Transverse colon (tissue), 4 donors: ENCODE measurements at regions not wholly inside any gene's neighbourhood (a gene's known extent, or its start where the extent isn't known, plus 50 kb on each side); places are given as distances from the start of the nearest gene placed in this dataset.

ENCODE experiments used
- EP300 ChIP-seq: sonication (generic); formaldehyde crosslinking; IDR thresholded peaks from one replicate; pipeline ENCODE4 v1.6.1; 2017; ENCODE audit warnings: antibody characterized with exemption, low read depth
- POLR2A ChIP-seq: fragments of 450-650 bp; IDR thresholded peaks from one replicate; pipeline ENCODE4 v1.6.1; 2016; ENCODE audit warnings: antibody characterized with exemption, mild to moderate bottlenecking, moderate library complexity
- POLR2AphosphoS5 ChIP-seq, 3 donors: sonication (generic); formaldehyde crosslinking; IDR thresholded peaks; one replicate each; pipeline ENCODE4 v1.6.1; 2016; ENCODE audit warnings: antibody characterized with exemption in 3 of 3
- TF ChIP-seq, protein P1 (sequence below), 5 experiments: fragments of 200-600 bp in 3 of 5; fragments of 450-650 bp in 2 of 5; sonication (generic) in 3 of 5; IDR thresholded peaks; 1 replicate in 2 of 5; 2 replicates in 3 of 5; pipeline ENCODE4 v1.5.1; 2016 to 2017; ENCODE audit warnings: antibody characterized with exemption in 5 of 5, inconsistent platforms in 3 of 5, mild to moderate bottlenecking in 2 of 5, moderate library complexity in 1 of 5

DNA sequence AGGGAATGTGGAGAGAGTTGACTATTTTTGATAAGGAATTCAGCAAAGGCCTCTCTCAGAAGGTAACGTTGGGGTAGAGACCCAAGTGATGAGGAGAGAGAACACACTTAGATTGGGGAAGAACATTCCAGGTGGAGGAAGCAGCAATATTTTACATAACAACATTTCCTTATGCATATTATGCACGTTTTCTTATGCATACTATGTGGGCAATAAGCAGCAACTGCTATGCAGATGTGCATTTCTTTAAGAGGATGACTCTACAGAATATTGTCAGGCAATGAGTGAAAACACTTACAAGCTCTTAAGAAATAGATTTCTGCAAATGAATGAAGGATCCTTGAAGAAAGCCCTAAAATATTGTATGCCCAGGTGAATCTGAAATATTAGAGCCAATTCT is 91.1 kb downstream of the TMEM47 start:
- TF ChIP-seq, protein P1, sequence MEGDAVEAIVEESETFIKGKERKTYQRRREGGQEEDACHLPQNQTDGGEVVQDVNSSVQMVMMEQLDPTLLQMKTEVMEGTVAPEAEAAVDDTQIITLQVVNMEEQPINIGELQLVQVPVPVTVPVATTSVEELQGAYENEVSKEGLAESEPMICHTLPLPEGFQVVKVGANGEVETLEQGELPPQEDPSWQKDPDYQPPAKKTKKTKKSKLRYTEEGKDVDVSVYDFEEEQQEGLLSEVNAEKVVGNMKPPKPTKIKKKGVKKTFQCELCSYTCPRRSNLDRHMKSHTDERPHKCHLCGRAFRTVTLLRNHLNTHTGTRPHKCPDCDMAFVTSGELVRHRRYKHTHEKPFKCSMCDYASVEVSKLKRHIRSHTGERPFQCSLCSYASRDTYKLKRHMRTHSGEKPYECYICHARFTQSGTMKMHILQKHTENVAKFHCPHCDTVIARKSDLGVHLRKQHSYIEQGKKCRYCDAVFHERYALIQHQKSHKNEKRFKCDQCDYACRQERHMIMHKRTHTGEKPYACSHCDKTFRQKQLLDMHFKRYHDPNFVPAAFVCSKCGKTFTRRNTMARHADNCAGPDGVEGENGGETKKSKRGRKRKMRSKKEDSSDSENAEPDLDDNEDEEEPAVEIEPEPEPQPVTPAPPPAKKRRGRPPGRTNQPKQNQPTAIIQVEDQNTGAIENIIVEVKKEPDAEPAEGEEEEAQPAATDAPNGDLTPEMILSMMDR (IDR thresholded peaks at IDR 0.05), result no peak
- TF ChIP-seq POLR2AphosphoS5 (IDR thresholded peaks at IDR 0.05) (no peak), POLR2A (no peak), EP300 (no peak)
